Right lung (tissue), 2 donors: ENCODE measurements at regions not wholly inside any gene's neighbourhood (a gene's known extent, or its start where the extent isn't known, plus 50 kb on each side); places are given as distances from the start of the nearest gene placed in this dataset.
"Not testable (repeated sequence)": the region's sequence is repeated elsewhere in the genome, so short reads cannot be mapped to it uniquely, and the experiment has no call there.

Experiments used
- DNase-seq, 2 donors: peaks; one replicate each; pipeline ENCODE4 v3.0.0-alpha.2; 2013

DNA sequence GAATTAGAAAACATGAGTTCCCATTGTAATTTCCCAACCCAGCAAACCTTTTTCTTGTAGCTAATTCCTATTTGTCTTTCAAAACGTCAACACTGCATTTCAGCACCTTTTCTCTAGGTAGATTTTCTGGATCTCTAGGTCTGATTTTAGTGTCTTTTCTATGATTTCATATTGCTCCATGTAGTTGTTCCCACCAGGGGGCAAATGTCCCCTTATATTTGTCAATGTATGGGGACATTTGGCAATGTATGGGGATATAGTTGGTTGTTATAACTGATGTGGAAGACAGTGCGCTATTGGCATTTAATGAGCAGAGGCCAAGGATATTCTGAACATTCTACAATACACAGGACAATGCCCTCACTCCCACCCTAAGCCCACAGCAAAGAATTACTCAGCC lies 273.9 kb upstream of the ADRA1B start:
- no peak for DNase-seq

DNA sequence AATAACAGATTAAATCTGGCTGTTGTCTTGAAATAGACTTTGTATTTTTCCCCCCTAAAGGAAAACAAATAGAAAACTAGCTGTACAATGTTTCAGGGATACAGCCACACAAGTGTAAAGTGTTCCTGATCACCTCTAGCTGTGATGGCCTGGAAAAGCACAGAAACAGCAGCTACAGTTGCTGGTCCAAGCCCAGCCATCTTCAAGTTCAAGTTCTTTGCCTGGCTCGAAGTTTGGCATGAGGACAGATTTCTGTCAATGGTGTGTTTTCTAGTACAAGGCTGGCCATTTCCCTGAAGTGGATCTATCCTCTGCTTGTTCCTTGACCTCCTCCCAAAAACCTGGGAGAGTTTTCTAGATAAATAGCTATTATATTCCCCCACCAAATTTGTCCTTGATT lies 272.2 kb upstream of the ADRA1B start:
- peak in 1 of 2 donors; percentile 8 for DNase-seq

DNA sequence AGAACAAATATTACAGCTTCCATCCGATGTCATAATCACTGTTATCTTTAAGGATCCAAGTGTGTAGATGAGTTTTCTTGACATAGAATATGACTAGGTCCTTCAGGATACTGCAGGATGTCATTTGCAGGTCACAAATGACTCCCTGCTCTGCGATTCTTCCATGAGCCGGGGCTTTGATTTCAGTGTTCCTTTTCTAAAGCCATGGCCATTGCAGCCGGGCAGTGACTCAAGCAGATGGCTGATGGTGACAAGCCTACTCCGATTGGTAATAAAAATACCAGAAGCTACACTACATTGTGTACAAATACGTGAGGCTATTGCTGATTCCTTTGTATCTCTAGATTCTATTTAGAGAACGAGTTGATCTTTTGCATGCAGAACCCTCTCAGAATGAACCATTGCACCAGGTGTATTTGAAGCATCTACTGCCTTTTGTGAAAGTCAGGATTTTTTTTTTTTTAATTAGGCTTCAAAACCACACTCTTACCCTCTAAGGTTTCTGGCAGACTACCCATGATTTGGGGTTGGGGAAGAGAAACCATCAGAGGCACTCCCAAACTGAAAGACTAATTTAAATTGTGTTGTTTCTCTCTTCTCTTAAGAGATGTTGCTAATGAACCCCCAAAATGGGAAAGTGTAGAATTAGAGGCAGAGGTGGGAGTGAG lies 271.0 kb upstream of the ADRA1B start:
- DNase-seq = no peak

DNA sequence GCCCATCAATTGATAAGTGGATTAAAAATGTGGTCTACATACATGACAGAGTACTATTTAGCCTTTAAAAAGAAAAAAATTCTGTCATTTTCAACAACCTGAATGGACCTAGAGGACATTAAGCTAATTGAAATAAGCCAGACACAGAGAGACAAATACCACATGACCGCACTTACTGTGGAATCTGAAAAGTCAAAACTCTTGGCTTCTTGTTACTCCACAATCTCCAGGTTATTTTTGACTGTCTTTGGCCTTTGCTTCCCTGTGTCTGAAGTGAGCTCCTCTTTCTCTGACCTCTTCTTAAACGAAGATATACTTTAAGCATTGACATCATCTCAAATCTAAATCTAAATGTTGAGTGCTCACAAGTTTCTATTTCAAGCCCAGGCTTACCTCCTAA lies 265.5 kb upstream of the ADRA1B start:
- no peak for DNase-seq

DNA sequence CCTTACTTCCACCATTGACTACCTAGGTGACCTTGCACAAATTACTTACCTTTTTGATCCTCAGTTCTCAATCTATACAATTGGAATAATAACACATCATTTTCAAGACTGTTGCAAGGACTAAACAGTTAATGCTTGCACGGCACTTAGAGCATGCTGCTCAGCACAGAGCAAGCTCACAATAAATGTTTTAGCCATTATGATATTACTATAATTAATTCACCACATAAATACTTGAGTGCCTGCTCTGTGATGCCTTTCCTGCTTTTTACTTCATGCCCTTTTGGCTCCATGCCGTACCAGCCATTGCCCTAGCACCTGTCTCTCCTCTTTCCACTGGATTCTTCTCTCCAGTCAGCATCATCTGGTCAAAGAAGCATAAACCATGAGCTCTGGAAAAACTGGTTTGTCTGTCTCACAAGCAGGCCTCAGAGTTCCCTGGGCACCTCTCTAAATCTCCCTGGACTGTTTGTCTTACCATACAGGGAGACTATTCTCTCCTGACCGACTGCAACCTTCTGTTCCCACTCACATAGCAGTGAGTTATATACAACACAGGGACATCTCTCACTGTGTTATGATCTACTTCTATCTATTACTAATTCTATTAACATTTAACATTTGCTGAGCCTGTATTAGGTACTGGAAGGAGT lies 260.4 kb upstream of the ADRA1B start:
- DNase-seq = no peak

DNA sequence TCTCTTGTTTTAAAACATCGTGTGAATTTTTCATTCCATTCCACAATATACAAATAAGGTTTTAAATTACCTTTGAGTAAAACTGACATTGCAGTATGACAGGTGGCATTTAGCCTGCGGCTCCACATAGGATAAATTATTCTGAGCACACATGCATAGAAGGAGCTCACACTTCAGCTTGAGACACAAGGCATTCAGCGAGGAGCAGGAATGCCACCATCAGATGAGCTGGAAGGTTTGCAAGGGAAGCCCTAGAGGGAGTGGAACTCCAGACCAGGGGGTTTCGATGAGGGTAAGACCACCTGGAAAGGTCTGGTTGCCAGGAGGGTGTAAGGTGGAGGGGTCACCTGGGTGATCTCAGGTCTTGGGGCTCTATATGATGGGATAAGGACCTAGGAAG lies 259.0 kb upstream of the ADRA1B start:
- no peak for DNase-seq

DNA sequence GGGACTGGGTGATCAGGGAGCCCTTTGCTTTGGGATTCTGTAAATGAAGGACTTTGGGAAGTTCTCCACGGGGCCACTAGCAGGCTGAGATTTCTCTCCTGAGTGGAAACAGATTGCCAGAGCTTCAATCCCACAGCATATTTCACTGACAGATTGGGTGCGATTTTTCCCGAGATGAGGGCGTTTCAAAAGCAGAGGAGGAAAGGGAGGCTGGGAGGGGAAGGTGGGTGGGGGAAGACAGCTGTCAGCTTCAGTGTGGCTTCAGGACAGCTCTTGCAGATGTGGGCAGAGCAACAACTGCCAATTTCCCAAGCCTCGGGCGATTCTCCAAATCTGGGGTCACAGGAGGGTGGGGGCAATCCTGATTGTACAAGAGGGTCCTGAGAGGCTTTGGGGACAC lies 258.5 kb upstream of the ADRA1B start:
- DNase-seq = no peak

DNA sequence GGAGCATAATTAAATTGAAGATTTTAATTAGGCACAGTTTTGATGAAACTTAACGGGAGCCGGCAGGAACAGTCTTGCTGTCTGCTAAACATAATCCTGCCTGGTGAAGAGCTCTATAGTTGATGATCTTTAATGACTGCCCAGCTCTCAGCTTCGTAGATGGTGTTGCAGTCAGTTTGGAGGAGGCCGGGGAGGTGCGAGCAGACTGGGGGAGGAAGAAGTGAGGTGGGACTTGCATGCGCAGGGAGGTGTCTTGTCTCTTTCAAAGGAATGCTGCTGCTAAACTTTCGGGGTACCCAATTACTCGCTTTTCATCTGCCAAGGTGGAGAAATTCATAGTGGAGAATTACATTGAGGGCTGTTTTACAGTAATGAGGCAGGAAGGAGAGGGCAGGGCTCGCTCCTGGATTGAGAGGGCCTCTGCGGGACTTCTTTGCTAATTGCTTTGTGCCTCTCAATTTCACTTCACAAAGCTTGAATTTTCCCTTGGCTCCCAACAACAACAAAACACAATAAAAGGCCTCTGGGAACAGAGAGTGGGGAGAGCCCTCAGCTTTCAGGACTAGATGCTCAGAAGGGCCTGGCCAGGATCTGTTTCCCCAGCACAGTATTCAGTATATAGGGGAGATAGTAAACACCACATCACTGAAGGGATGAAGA lies 257.9 kb upstream of the ADRA1B start:
- no peak for DNase-seq

DNA sequence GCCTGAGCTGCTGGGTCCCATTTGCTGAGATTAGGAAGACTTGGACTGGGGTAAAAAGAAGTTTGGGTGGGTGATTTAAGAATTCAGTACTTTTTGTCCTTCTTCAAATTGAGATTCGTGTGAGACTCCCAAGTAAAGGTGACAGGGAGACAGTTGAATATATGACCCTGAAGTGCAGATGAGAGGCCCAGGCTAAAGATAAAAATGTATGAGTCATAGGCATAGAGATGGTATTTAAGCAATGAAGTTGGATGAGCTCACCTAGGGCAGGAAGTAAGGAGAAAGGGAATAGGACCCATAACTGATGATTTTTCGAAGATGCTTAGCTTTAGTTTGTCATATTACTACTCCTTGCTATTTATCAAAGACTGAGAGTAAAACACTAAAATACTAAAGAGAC lies 255.9 kb upstream of the ADRA1B start:
- DNase-seq = no peak

DNA sequence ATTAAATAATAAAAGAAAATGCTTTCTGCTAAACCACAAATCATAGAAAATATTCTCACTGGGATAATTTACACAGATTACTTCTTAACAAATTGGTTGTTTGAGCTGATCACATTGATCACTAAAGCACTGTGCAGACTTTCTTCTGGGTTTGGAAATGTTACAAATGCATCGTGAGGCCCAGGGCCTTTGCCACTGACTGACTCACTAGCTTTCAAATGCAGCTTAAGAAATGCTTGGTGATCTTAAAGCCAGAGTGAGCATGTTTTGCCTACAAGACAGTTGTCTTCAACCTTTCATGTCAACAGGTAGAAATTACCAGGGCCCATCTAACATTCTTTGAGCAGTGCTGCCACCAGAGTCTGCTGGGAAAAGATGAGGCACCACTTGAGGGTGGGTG lies 252.3 kb upstream of the ADRA1B start:
- DNase-seq = no peak

DNA sequence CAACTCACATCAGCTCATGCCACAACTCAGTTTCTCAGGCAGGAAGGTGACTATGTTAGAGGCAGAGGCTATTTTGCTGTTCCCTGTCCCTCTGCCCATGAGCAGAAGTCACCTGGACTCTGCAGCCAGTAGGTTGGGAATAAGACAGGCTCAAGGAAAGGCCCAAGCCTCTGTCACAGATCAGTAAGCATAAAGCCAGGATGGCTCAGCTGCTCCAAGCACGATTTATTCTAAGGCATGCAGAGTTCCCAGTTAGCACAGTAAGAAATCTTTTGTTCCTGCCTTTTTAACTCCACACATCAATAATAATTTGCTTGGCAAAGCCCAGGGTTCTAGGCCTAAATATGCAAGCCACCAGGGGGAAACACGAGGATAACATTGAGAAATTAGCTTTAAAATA lies 249.0 kb upstream of the ADRA1B start:
- no peak for DNase-seq

DNA sequence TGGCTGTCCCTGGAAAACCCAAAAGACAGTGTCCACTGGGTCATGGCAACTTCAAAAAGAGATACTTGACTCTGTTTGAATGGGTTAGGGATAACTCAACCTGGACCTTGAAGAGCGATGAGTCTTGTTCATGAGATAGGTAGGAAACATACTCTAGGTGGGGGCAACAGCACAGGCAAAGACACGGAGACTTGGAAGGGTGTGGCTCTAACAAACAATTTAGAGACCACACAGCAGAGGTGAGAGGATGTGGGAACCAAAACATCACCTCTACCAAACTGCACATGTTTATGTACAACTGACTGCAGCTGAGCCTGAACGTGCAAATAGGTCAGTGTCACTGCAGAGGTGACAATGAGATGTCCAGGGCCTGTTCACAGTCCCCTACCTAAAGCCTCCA lies 247.7 kb upstream of the ADRA1B start:
- DNase-seq = no peak

DNA sequence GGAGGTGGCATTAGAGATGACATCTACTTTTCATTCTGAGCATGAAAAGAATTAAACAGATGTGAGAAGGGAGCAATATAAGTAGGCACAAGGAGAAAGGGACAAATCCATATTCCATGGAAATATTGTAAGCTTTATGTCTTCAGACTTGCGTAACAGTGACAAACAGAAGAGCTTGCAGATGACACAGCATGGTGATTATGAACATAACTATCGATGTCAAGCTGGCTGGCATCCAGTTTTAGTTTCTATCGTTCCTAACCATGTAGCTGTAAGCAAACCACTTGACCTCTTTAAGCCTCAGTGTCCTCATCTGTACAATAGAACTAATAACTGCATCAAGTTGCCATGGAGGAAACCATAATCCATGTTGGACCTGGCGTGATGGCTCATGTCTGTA lies 246.7 kb upstream of the ADRA1B start:
- no peak for DNase-seq

DNA sequence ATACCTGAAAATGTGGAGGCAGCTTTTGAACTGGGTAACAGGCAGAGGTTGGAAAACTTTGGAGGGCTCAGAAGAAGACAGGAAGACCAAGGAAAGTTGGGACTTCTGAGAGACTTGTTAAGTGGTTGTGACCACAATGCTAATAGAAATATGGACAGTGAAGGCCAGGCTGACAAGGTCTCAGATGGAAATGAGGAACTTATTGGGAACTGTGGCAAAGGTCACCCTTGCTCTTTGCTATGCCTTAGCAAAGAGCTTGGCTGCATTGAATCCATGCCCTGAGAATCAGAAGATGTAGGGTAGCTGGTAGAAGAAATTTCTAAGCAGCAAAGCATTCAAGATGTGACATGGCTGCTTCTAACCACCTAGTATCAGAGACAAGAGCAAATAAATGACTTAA lies 244.4 kb upstream of the ADRA1B start:
- no peak for DNase-seq

DNA sequence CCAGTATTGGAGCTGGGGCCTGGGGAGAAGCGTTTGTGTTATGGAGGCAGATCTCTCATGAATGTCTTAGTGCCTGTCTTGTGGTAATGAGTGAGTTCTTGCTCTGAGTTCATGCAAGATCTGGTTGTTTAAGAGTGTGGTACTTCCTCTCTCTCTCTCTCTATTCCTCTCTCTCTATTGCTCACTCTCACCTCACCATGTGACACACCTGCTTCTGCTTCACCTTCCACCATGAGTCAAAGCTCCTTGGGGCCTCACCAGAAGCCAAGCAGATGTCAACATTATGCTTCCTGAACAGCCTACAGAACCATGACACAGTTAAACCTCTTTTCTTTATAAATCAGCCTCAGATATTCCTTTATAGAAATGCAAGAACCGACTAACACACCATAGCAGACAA lies 242.7 kb upstream of the ADRA1B start:
- DNase-seq = no peak

DNA sequence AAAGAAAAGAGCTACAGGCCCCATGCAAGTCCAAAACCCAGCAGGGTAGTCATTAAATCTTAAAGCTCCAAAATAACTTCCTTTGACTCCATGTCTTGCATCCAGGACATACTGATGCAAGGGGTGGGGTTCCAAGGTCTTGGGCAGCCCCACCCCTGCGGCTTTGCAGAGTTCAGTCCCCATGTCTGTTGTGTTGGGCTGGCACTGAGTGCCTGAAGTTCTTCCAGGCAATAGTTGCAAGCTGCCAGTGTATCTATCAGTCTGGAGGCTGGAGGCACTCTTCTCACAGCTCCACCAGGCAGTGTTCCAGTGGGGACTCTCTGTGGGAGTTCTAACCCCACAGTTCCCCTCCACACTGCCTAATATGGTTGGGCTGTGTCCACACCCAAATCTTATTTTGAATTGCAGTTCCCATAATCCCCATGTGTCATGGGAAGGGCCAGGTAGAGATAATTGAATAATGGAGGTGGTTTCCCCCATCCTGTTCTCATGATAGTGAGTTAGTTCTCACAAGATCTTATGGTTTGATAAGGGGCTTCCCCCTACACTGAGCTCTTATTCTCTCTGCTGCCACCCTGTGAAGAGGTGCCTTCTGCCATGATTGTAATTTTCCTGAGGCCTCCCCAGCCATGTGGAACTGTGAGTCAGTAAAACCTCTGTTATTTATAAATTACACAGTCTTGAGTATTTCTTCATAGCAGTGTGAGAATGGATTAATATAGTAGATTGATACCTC lies 237.5 kb upstream of the ADRA1B start:
- no peak for DNase-seq

DNA sequence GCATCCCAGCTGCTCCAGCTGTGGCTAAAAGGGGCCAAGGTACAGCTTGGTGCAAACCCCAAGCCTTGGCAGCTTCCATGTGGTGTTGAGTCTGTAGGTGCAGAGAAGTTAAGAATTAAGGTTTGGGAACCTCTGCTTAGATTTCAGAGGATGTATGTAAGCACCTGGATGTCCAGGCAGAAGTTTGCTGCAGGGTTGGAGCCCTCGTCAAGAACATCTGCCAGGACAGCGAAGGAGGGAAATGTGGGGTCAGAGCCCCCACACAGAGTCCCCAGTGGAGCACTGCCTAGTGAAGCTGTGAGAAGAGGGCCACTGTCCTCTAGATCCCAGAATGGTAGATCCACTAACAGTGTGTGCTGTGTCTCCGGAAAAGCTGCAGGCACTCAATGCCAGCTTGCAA lies 236.2 kb upstream of the ADRA1B start:
- no peak for DNase-seq

DNA sequence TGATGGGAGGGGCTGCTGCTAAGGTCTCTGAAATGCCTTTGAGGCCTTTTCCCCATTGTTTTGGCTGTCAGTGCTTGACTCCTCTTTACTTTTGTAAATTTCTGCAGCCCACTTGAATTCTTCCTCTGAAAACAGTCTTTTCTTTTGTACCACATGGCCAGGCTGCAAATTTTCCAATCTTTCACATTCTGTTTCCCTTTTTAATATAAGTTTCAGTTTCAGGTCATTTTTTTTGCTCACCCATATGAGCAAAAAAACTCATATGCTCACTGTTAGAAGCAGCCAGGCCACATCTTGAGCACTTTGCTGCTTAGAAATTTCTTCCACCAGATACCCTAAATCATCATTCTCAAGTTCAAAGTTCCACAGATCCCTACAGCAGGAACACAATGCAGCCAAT lies 234.6 kb upstream of the ADRA1B start:
- DNase-seq = no peak

DNA sequence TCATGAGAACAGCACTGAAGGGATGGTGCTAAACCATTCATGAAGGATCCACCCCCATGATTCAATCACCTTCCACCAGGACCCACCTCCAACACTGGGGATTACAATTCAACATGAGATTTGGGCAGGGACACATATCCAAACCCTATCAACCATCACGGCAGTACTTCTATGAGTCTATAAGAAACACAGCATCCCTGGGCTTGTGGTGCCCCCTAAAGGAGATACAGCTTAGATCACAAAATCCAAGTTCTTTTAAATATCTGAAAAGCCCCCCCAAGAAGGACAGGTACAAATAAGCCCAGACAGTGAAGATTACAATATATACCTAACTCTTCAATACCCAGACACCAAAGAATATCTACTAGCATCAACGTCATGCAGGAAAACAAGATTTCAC lies 233.7 kb upstream of the ADRA1B start:
- DNase-seq = no peak

DNA sequence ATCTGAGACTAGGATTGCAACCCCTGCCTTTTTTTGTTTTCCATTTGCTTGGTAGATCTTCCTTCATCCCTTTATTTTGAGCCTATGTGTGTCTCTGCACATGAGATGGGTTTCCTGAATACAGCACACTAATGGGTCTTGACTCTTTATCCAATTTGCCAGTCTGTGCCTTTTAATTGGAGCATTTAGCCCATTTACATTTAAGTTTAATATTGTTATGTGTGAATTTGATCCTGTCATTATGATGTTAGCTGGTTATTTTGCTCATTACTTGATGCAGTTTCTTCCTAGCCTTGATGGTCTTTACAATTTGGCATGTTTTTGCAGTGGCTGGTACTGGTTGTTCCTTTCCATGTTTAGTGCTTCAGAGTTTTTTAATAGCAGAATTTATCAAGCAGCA lies 228.4 kb upstream of the ADRA1B start:
- DNase-seq = not testable (repeated sequence)

DNA sequence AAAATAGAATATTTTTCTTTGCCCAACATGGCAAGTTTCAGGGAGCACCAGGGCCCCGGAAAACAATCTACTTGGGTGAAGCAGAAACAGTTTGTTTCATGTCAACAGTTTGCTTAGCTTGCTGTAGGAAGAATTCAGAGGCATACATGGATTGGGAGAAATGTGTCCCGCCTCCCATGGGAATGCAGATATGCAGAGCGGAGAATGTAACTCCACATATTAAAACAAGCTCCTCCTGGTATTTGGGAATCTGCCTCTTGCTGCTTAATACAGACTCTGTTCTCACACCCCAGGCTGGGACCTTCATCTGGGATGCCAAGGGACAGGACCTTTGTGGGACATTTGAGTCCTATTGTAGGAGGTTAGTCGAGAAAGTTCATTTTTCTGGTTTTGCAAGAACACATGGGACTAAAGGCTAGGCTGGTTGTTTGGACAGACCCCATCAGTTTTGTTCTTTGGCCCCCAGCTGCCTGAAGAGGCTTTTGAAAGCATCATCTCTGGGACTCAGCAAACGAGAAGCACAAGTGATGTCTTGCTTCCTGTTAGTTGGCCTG lies 220.5 kb upstream of the ADRA1B start:
- no peak for DNase-seq

DNA sequence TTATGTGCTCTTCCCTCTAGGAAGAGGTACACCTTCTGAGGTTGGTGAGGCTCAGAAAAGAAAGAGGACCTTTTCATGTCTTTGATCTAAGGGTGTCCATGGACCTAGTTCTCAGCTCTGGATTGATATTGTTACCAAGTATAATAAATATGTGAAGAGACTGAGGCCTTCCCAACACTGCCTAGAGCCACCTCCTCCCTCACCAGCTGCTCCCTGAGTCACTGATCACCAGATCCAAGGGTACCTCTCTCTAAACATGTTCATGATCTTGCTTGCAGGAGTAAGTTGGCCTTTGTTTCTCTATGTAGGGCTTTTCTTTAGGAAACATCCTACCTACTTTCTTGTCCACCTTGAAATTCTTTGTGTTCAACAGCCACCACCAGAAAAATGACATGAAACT lies 218.8 kb upstream of the ADRA1B start:
- no peak for DNase-seq

DNA sequence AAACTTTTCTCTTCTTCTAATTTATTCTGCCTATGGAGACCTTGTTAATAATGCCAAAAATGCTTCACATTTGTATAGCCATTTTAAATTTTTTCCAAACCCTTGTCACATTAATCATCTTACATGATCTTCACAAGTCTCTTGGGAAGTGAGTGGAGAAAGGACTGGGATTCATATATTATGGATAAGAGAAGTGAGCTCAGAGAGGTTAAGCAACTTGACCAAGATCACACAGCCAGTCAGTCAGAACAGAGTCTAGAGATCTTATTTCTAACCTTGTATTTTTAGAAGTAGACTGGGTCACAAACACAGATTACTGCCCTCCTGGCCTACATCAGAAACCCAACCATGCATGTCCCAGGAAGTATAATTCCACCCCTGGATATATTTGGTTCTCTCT lies 218.0 kb upstream of the ADRA1B start:
- no peak for DNase-seq
